ENCODE measurements at regions not wholly inside any gene's neighbourhood (a gene's known extent, or its start where the extent isn't known, plus 50 kb on each side); places are given as distances from the start of the nearest gene placed in this dataset.

DNA sequence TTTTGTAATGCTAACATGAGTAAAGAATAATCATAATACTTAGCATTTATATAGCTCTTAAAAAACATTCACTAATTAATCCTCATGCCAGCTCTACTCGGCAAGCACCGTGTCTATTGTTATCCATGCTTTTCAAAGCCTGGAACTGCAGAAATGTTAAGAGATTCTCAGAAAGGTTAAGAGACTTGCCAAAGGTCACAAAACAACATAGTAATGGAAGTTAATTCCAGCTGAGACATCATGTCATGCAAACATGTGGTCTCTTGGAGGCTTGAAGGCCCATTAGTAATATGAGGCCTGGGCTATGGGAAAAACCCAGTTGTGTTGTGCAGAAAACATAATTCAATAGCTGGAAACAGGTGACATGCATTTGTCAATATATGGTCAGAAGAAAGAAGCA is 389.9 kb upstream of the GOT2 start:
- TF ChIP-seq EP300 (IDR thresholded peaks at IDR 0.05) = no peak
- TF ChIP-seq, protein P1, sequence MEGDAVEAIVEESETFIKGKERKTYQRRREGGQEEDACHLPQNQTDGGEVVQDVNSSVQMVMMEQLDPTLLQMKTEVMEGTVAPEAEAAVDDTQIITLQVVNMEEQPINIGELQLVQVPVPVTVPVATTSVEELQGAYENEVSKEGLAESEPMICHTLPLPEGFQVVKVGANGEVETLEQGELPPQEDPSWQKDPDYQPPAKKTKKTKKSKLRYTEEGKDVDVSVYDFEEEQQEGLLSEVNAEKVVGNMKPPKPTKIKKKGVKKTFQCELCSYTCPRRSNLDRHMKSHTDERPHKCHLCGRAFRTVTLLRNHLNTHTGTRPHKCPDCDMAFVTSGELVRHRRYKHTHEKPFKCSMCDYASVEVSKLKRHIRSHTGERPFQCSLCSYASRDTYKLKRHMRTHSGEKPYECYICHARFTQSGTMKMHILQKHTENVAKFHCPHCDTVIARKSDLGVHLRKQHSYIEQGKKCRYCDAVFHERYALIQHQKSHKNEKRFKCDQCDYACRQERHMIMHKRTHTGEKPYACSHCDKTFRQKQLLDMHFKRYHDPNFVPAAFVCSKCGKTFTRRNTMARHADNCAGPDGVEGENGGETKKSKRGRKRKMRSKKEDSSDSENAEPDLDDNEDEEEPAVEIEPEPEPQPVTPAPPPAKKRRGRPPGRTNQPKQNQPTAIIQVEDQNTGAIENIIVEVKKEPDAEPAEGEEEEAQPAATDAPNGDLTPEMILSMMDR (IDR thresholded peaks at IDR 0.05) = no peak
- no peak for TF ChIP-seq POLR2A (IDR thresholded peaks at IDR 0.05)
- TF ChIP-seq POLR2AphosphoS5 (IDR thresholded peaks at IDR 0.05) = no peak
